ENCODE measurements at regions not wholly inside any gene's neighbourhood (a gene's known extent, or its start where the extent isn't known, plus 50 kb on each side); places are given as distances from the start of the nearest gene placed in this dataset.

- Mint-ChIP-seq H3K4me1 (no peaks in the 10 kb centered on the region), H3K4me3 (no peak overlapping the region), H3K36me3 (no peaks in the 10 kb centered on the region), H3K27ac (no peak overlapping the region), H3K9me3 (peaks cover 0 to 7% (median 0%) of the 10 kb centered on the region in 11 donors), H3K27me3 (peaks cover 0 to 3% (median 0%) of the 10 kb centered on the region in 5 donors)
- H3K4me1 ChIP-seq (ENCODE audit: control insufficient read depth in 2 of 2, insufficient read depth in 2 of 2, low read length in 2 of 2), result no peaks in the 10 kb centered on the region
- ATAC-seq (no peak), DNase-seq (no peak)
- H3K27me3 ChIP-seq (ENCODE audit: control insufficient read depth in 2 of 2, insufficient read depth in 2 of 2, low read length in 2 of 2), result no peaks in the 10 kb centered on the region
- H3K9me3 ChIP-seq (ENCODE audit: control insufficient read depth in 2 of 3, low read length in 3 of 3), result no peaks in the 10 kb centered on the region
- intact Hi-C loops (cut with micrococcal nuclease), result no loop called here
- no peak overlapping the region for H3K27ac ChIP-seq (ENCODE audit: low read depth, low read length)
- ChIA-PET CTCF (no interaction called here), POLR2A (no interaction called here)
- H3K4me3 ChIP-seq (ENCODE audit: low read length), result no peak overlapping the region
- no peaks in the 10 kb centered on the region for H3K36me3 ChIP-seq (ENCODE audit: control insufficient read depth in 2 of 3, insufficient read depth in 3 of 3, low read length in 3 of 3)
These were observed 160.2 kb upstream of the RIMS1 start for GRCh38 chr6:71726121-71726520.

- no peaks in the 10 kb centered on the region for H3K4me1 Mint-ChIP-seq
- Histone ChIP-seq H3K9me3 (ENCODE audit: control insufficient read depth in 2 of 3, low read length in 3 of 3) (no peaks in the 10 kb centered on the region), H3K4me3 (ENCODE audit: low read length) (no peak overlapping the region), H3K4me1 (ENCODE audit: control insufficient read depth in 2 of 2, insufficient read depth in 2 of 2, low read length in 2 of 2) (no peaks in the 10 kb centered on the region), H3K36me3 (ENCODE audit: control insufficient read depth in 2 of 3, insufficient read depth in 3 of 3, low read length in 3 of 3) (no peaks in the 10 kb centered on the region), H3K27me3 (ENCODE audit: control insufficient read depth in 2 of 2, insufficient read depth in 2 of 2, low read length in 2 of 2) (no peaks in the 10 kb centered on the region), H3K27ac (ENCODE audit: low read depth, low read length) (no peak overlapping the region)
- DNase-seq (no peak), ATAC-seq (no peak)
- intact Hi-C loops (cut with micrococcal nuclease), result no loop called here
- H3K36me3 Mint-ChIP-seq, result no peaks in the 10 kb centered on the region
- ChIA-PET CTCF (no interaction called here), POLR2A (no interaction called here)
- H3K27ac Mint-ChIP-seq, result no peak overlapping the region
- H3K4me3 Mint-ChIP-seq, result no peak overlapping the region
- peaks cover 0 to 3% (median 0%) of the 10 kb centered on the region in 5 donors for H3K27me3 Mint-ChIP-seq
- H3K9me3 Mint-ChIP-seq, result peaks cover 0 to 7% (median 0%) of the 10 kb centered on the region in 11 donors
These were observed 158.6 kb upstream of the RIMS1 start for GRCh38 chr6:71727632-71728294.

- H3K4me1 Mint-ChIP-seq, result no peaks in the 10 kb centered on the region
- no peaks in the 10 kb centered on the region for H3K36me3 Mint-ChIP-seq
- peaks cover 0 to 7% (median 0%) of the 10 kb centered on the region in 11 donors for H3K9me3 Mint-ChIP-seq
- Histone ChIP-seq H3K27ac (ENCODE audit: low read depth, low read length) (no peak overlapping the region), H3K36me3 (ENCODE audit: control insufficient read depth in 2 of 3, insufficient read depth in 3 of 3, low read length in 3 of 3) (no peaks in the 10 kb centered on the region), H3K9me3 (ENCODE audit: control insufficient read depth in 2 of 3, low read length in 3 of 3) (no peaks in the 10 kb centered on the region), H3K4me3 (ENCODE audit: low read length) (no peak overlapping the region), H3K27me3 (ENCODE audit: control insufficient read depth in 2 of 2, insufficient read depth in 2 of 2, low read length in 2 of 2) (no peaks in the 10 kb centered on the region), H3K4me1 (ENCODE audit: control insufficient read depth in 2 of 2, insufficient read depth in 2 of 2, low read length in 2 of 2) (no peaks in the 10 kb centered on the region)
- DNase-seq (no peak), ATAC-seq (no peak)
- H3K27ac Mint-ChIP-seq, result no peak overlapping the region
- intact Hi-C loops (cut with micrococcal nuclease), result no loop called here
- CTCF ChIA-PET, result no interaction called here
- no peaks in the 10 kb centered on the region for H3K27me3 Mint-ChIP-seq
- no peak overlapping the region for H3K4me3 Mint-ChIP-seq
- POLR2A ChIA-PET, result no interaction called here
These were observed 156.1 kb upstream of the RIMS1 start for GRCh38 chr6:71730284-71730683.

- Mint-ChIP-seq H3K9me3 (peaks cover 0 to 5% (median 0%) of the 10 kb centered on the region in 11 donors), H3K4me1 (no peaks in the 10 kb centered on the region), H3K4me3 (no peak overlapping the region), H3K36me3 (no peaks in the 10 kb centered on the region), H3K27me3 (no peaks in the 10 kb centered on the region), H3K27ac (no peak overlapping the region)
- ChIA-PET CTCF (no interaction called here), POLR2A (no interaction called here)
- H3K36me3 ChIP-seq (ENCODE audit: control insufficient read depth in 2 of 3, insufficient read depth in 3 of 3, low read length in 3 of 3), result no peaks in the 10 kb centered on the region
- H3K9me3 ChIP-seq (ENCODE audit: control insufficient read depth in 2 of 3, low read length in 3 of 3), result no peaks in the 10 kb centered on the region
- no peaks in the 10 kb centered on the region for H3K4me1 ChIP-seq (ENCODE audit: control insufficient read depth in 2 of 2, insufficient read depth in 2 of 2, low read length in 2 of 2)
- H3K27me3 ChIP-seq (ENCODE audit: control insufficient read depth in 2 of 2, insufficient read depth in 2 of 2, low read length in 2 of 2), result no peaks in the 10 kb centered on the region
- H3K27ac ChIP-seq (ENCODE audit: low read depth, low read length), result no peak overlapping the region
- no peak for ATAC-seq
- DNase-seq, result no peak
- H3K4me3 ChIP-seq (ENCODE audit: low read length), result no peak overlapping the region
- intact Hi-C loops (cut with micrococcal nuclease), result no loop called here
These were observed 152.1 kb upstream of the RIMS1 start for GRCh38 chr6:71733970-71734899.

GRCh38 chr6:71737953-71738352, 148.4 kb upstream of the RIMS1 start:
- no peak overlapping the region for H3K27ac Mint-ChIP-seq
- Histone ChIP-seq H3K36me3 (ENCODE audit: control insufficient read depth in 2 of 3, insufficient read depth in 3 of 3, low read length in 3 of 3) (no peaks in the 10 kb centered on the region), H3K27ac (ENCODE audit: low read depth, low read length) (no peak overlapping the region), H3K27me3 (ENCODE audit: control insufficient read depth in 2 of 2, insufficient read depth in 2 of 2, low read length in 2 of 2) (no peaks in the 10 kb centered on the region), H3K9me3 (ENCODE audit: control insufficient read depth in 2 of 3, low read length in 3 of 3) (no peaks in the 10 kb centered on the region), H3K4me1 (ENCODE audit: control insufficient read depth in 2 of 2, insufficient read depth in 2 of 2, low read length in 2 of 2) (no peaks in the 10 kb centered on the region), H3K4me3 (ENCODE audit: low read length) (no peak overlapping the region)
- no peak overlapping the region for H3K4me3 Mint-ChIP-seq
- CTCF ChIA-PET, result no interaction called here
- peaks cover 0 to 5% (median 0%) of the 10 kb centered on the region in 11 donors for H3K9me3 Mint-ChIP-seq
- DNase-seq (no peak), ATAC-seq (no peak)
- intact Hi-C loops (cut with micrococcal nuclease), result no loop called here
- POLR2A ChIA-PET, result no interaction called here
- no peaks in the 10 kb centered on the region for H3K4me1 Mint-ChIP-seq
- no peaks in the 10 kb centered on the region for H3K27me3 Mint-ChIP-seq
- H3K36me3 Mint-ChIP-seq, result no peaks in the 10 kb centered on the region

- Mint-ChIP-seq H3K36me3 (no peaks in the 10 kb centered on the region), H3K27me3 (no peaks in the 10 kb centered on the region), H3K27ac (no peak overlapping the region), H3K9me3 (peaks cover 0 to 4% (median 0%) of the 10 kb centered on the region in 11 donors), H3K4me3 (no peak overlapping the region), H3K4me1 (peaks cover 0 to 2% (median 0%) of the 10 kb centered on the region in 7 donors)
- ATAC-seq, result no peak
- POLR2A ChIA-PET, result no interaction called here
- Histone ChIP-seq H3K36me3 (ENCODE audit: control insufficient read depth in 2 of 3, insufficient read depth in 3 of 3, low read length in 3 of 3) (no peaks in the 10 kb centered on the region), H3K27ac (ENCODE audit: low read depth, low read length) (no peak overlapping the region), H3K4me3 (ENCODE audit: low read length) (no peak overlapping the region), H3K4me1 (ENCODE audit: control insufficient read depth in 2 of 2, insufficient read depth in 2 of 2, low read length in 2 of 2) (no peaks in the 10 kb centered on the region), H3K9me3 (ENCODE audit: control insufficient read depth in 2 of 3, low read length in 3 of 3) (no peaks in the 10 kb centered on the region), H3K27me3 (ENCODE audit: control insufficient read depth in 2 of 2, insufficient read depth in 2 of 2, low read length in 2 of 2) (no peaks in the 10 kb centered on the region)
- CTCF ChIA-PET, result no interaction called here
- intact Hi-C loops (cut with micrococcal nuclease), result no loop called here
- DNase-seq, result no peak
These were observed 140.8 kb upstream of the RIMS1 start for GRCh38 chr6:71745525-71745924.
